GM21825 (cell line): ENCODE measurements at regions not wholly inside any gene's neighbourhood (a gene's known extent, or its start where the extent isn't known, plus 50 kb on each side); places are given as distances from the start of the nearest gene placed in this dataset.
"Not testable (repeated sequence)": the region's sequence is repeated elsewhere in the genome, so short reads cannot be mapped to it uniquely, and the experiment has no call there.

ENCODE experiments used
- ATAC-seq: cut with Tn5 transposase; IDR thresholded peaks from one replicate; pipeline ENCODE4 v1.9.1; 2021; ENCODE audit warnings: mild to moderate bottlenecking, moderate library complexity; ENCODE audit not compliant: unreplicated experiment

GRCh38 chr3:66836363-66837152 lies 161.5 kb upstream of the KBTBD8 start:
- no peak for ATAC-seq

DNA sequence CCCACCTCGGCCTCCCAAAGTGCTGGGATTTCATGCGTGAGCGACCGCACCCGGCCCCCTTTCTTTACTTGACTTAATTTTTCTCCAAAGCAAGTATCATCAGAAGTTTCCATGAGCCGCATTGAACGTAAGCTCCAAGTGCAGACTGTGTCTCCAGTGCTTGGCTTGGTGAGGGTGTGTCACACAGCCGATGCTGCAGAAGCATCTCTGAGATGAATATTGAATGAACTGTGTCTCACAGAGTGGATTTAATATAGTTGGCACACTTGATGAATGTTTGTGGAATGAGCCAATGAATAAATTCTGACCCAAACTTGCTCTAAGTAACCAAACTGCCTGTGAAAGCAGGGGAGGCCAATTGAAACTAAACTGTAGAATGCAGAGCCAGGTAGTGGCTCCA lies 159.4 kb upstream of the KBTBD8 start:
- no peak for ATAC-seq

GRCh38 chr3:66839508-66839907 lies 158.6 kb upstream of the KBTBD8 start:
- no peak for ATAC-seq

- ATAC-seq = not testable (repeated sequence)
Observed at GRCh38 chr3:66842761-66843464, 155.2 kb upstream of the KBTBD8 start.

- no peak for ATAC-seq
Observed at GRCh38 chr3:66851894-66852613, 146.1 kb upstream of the KBTBD8 start.

DNA sequence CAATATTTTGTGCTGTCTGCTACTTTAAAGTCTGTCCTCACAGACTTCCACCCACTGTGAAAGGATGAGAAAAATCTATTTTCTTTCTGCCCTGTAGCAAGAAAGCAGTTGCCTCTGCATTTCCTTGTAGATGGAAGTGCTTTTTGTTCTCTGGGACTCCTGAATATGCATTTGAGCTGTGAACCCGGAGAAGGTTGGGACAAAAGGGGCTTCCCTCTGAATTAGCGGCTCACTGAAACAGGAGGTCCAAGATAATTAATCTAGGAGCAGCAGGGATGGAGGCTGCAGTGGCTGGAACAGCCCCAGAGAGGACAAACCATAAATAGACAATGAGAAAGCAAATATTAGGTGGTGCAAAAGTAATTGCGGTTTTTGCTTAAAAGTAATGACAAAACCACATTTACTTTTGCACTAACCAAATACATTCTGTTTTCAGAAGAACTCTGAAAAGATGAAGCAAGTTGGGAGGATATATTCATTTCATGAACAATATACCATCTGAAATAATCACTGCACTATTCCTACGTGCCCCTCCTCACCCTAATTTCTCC lies 143.4 kb upstream of the KBTBD8 start:
- no peak for ATAC-seq

GRCh38 chr3:66856533-66856932 lies 141.6 kb upstream of the KBTBD8 start:
- peak; percentile 73 for ATAC-seq

DNA sequence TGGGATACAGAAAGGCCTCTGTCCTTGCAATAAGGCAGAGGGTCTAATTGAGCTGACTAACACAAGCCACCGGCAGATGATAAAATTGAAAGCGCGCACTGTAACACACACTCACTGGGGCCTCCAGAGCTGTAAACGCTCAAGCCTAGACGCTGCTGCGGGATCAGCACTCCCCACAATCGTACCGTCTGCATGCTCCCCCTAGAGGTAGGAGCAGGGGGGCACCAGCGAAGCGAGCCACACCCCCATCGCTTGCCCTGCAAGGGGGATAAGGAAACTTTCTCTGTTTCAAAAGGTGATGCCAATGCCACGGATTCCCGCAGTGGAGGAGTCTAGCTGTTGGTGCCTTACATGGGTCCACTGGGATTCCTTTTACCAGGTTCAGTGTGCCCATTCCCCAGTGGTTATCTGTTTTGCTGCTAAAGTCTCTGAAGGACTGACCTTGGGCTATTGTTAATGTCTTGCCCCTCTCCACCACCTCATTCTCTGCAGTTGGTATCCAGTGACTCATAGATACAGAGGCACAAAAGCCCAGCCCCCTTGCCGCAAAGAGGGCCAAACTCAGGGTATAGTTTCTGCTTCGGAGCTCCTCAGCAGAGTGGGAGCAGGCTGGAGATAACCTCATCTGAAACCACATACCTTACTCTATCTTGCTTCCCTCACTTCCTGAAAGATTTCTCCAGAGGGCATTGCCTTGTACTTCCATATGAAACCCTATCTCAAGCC lies 139.3 kb upstream of the KBTBD8 start:
- no peak for ATAC-seq

DNA sequence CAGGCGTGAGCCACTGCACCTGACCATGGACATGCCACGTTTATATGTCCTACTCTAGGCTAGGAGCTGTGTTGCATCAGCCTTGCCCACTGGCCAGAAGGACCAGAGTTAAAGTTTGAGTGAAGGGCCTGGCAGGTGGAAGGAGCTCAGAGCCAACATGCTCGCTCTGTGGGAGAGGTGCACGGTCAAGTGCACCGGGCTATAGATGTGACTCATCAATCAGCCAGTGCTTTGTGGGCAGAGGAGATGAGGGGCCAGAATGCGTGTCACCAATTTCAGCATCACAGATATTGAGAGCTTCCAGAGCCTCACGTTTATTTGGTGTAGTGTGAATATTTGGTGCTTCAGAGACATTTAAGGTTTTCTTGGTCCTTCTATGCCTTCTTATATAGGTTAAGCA lies 137.3 kb upstream of the KBTBD8 start:
- no peak for ATAC-seq

- no peak for ATAC-seq
Observed at GRCh38 chr3:66863205-66864111, 134.6 kb upstream of the KBTBD8 start.

DNA sequence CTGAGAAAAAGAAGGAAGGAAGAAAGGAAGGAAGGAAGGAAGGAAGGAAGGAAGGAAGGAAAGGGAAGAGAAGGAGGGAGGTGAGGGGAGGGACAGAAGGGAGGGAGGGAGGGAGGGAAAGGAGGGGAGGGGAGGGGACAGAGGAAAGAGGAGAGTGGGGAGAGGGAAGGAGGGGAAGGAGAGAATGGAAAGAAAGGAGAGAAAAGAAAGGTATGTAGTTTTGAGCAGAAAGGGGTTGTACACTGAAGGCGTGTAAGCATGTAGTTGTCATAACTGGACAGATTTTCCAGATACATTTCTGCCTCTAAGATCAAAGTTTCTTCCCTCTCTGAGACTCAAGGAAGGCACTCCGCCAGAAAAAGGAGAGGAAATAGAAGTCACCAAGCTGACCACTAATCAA lies 113.4 kb upstream of the KBTBD8 start:
- ATAC-seq = no peak

GRCh38 chr3:66885326-66886000 lies 112.6 kb upstream of the KBTBD8 start:
- no peak for ATAC-seq

- no peak for ATAC-seq
Observed at GRCh38 chr3:66889750-66890494, 108.2 kb upstream of the KBTBD8 start.

GRCh38 chr3:66898155-66898554 lies 100.0 kb upstream of the KBTBD8 start:
- ATAC-seq = no peak

DNA sequence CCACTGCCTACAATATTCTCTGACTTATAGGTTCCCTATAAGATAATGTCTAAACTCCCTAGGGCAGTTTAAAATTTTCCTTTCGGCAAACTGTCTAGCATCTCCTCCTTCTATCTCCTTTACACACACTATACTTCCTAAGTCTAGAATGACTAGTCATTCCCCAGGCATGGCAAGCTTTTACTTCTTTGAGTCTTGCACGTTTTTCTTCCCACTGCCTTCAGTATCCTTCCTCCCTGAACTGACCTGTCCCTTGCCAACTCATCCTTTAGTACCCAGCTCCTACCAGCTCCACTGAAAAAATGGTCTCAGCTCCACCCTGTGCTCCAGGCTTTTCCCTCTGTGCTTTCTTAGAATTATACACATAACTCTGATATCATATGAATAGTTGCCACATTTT lies 93.8 kb upstream of the KBTBD8 start:
- no peak for ATAC-seq

DNA sequence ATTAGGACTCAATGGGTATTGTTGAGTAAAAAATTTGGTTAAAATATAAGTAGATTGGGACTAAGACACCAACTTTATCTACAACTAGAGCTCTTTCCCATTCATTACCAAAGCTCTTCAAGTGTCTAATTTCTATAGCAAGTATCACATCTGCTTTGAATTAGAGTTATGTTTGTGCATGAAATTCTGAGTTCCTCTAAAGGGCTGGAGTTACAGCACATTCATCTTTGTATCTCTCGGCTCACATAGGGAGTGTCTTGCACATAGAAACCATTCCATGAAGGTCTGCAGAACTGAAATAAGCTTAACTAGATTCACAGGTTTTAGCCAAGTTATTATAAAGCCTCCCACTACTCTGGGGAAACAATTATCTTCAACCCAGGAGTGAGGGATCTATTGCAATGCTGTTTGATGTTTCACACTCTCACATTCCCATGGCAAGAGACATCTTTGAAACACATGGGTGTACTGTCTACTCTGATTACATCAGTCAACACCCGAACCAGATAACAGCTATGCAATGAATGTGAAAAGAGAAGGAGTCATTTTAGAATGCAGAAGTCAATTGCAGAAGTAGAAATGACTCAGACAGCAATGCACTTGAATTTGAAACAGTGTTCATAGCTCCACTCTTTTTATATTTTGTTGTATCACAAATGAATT lies 93.1 kb upstream of the KBTBD8 start:
- ATAC-seq = no peak

DNA sequence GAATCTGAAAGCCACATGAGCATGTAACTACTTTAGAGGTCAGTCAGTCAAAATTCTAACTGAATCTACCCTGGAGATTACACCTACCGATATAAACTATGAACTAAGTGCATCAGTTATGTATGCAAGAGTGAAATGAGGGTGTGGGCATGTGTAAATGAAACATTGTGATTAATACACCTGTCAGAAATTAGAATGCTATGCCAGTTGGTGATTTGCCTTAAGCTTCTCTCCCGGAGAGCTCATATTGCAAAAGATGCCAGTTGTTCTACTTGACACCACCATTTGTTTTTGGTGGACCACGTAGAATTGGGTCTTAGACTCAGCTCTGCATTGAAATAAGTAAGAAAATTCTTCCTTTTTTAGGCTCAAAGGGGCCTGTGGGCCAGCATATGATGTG lies 91.0 kb upstream of the KBTBD8 start:
- no peak for ATAC-seq
